Posterior cingulate gyrus (tissue), 11 donors: ENCODE measurements at regions not wholly inside any gene's neighbourhood (a gene's known extent, or its start where the extent isn't known, plus 50 kb on each side); places are given as distances from the start of the nearest gene placed in this dataset.

Experiments used
- DNase-seq, 10 donors: peaks; one replicate each; pipeline versions ENCODE4 v3.0.0 to v3.0.0-alpha.2; 2020 to 2021; ENCODE audit warnings: mixed read lengths in 3 of 10
- intact Hi-C: fragments of 100-400 bp; cut with DNase I; formaldehyde crosslinking; loops from one replicate; pipeline ENCODE4 v1.15.1; 2023

DNA sequence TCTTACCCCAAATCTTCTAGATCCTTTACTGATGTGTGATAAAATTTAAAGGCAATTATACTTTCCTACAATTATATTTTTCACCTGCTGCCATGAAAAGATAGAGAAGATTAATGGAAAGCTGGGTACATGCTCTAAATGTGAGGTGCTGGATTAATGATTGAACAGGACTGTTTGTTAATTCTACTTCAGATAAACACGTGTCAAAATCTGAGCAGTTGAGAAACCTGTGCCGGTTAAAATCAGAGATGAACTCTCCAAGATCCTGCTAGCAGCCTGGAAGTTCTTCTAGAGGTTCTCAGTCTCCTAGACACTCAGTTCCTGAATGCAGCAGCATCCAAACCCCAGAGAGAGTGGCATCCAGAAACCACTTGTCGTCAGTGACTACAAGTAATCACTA lies 69.2 kb downstream of the INHBA start:
- intact Hi-C loops, result no loop called here

GRCh38 chr7:41630741-41631140 lies 72.1 kb downstream of the INHBA start:
- intact Hi-C loops, result no loop called here
- no peak for DNase-seq

More for the DNA sequence above, 69.2 kb downstream of the INHBA start:
- DNase-seq, result no peak

DNA sequence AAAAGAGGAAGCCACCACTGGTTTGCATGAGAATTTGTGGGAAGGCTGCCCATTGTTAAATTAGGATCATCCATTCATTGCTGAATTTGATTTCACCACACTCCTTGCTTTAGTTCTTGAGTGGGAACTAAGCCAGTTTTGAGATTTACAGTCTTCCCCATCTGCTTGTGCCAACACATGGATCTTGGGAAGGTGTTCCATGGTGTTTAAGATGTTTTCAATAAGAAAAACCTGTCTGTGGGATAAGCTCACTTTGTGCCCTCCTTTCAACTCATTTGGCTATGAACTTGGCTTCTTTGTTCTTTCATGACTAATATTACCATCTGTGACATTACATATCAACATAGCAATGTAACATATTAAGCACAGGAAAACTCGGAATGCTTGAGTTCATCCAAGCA lies 73.2 kb downstream of the INHBA start:
- DNase-seq, result no peak
- intact Hi-C loops, result no loop called here

- intact Hi-C loops, result no loop called here
- DNase-seq, result no peak
Measured at GRCh38 chr7:41628901-41629300, 74.0 kb downstream of the INHBA start.

DNA sequence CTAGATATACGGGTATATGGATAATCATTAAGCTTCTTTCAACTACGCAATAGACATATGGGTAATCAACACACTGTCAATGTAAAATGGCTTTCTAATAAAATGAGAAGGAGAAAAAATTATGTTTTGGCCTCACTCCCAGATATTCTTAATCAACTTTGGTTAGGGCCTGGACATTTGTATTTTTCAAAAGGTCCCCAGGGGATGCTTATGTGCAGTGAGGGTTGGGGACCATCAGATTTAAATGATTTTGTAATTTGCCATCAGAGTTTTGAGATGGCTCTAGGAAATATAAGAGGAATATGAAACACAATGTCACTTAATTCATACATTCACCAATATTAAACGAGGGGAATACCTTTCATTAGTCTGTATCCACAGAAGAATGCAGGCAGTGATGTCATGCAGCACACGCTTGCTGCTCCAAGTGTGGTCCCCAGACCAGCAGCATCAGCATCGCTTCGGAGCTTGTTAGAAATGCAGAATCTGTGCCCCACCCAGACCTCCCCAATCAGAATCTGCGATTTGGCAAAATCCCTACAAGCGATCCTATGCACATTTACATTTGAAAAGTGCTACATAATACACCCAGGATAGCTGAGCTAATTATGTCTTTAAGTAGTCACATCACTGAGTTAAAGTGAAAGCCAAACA lies 75.1 kb downstream of the INHBA start:
- DNase-seq, result no peak
- intact Hi-C loops, result no loop called here

DNA sequence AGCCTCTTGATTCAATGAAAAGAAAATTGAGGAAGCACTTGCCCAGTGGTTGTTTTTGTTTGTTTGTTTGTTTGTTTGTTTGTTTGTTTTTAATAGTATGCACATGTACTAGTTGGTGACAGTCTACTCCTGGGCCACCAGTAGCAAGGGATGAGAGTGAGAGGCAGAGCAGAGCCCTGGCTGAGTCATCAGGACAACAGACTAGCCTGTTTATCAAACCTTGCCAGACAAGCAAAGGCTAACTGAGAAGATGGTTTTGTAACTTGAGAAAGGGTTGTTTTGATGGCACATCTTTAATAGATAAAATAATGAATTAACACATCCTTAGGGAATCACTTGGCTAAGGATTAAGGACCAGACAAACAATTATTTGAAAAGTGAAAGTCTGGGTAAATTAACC lies 78.1 kb downstream of the INHBA start:
- intact Hi-C loops, result no loop called here
- no peak for DNase-seq

DNA sequence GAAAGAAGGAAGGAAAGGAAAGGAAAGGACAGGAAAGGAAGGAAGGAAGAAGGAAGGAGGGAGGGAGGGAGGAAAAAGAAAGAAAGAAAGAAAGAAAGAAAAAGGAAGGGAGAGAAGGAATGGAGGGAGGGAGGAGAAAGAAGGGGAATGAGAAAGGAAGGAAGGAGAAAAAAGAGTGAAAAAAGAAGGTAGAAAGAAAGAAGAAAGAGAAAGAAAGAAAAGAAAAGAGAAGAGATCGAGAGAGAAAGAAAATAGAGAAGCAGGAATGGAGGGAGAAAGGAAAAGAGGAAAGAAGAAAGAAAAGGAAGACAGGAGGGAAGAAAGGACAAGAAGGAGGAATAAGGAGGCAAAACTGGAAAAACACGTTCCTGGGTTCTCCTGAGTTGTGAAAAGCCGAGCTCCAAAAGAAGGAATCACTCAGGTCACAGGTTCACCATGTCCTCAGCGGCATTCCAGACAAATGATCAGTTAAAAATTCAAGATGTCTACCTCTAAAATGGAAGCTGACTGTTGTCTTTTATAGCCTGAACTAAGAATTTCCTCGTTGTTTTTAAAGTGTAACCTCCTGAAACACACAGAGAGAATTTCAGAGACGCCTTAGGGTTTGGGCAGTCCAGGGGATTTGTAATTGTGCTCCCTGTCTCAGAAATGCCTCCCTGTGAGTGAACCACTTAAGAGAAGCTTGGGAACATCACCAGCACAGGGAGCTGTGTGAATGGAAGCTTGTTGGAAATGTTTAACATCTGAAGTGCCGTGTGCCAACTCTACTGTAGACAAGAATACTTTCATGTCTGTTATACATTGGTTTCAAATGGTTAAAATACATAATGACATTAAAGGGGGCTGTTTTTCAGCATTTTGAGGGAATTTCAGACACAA lies 80.7 kb downstream of the INHBA start:
- no peak for DNase-seq
- intact Hi-C loops, result no loop called here

DNA sequence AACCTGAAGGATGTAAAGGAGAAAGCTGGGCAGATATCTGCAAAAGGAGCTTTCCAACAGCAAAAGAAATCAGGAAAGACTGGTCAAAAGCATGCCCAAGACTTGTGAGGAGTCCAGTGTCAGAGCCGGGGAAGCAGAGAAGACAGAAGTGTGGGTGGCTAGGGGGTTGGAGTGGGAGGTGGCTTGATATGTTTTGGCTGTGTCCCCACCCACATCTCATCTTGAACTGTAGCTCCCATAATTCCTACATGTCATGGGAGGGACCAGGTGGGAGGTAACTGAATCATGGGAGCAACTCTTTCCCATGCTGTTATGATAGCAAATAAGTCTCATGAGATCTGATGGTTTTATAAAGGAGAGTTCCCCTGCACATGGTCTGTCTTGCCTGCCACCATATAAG lies 84.9 kb downstream of the INHBA start:
- intact Hi-C loops, result no loop called here
- no peak for DNase-seq

DNA sequence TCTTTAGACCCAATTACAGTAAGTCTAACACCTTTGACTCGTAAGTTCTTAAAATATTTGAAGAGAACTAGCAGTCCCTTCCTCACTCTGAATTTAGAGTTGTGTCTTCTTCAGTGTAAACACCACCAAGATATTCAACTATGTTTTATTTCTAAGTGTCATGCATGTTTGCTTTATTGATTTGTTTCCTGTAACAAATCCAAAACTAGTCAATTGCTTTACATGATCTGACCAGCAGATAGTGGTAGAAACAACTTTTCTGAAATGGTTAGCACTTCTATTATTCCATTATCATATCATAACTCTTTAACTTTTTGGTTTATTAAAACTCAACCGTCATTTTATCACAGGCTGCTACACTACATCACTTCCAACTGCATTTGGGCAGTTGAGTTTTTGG lies 90.1 kb downstream of the INHBA start:
- DNase-seq, result no peak
- intact Hi-C loops, result no loop called here

DNA sequence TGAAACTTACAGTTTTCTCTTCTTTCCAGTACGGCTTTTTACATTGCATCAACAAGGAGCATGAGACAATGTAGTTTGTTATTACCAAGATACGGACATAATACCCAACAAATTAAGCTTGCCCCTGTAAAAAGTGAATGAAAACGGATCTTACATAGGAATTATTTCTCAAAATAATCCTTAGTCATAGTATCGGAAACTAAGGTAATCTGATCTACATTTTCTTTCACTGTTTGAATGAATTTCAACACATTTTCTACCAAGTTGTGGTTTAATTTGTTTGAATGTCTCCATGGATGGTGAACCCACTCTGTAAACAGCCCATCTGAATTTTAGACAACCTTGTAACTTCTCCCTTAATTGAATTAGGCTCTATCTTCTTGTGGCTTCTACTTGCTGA lies 90.5 kb downstream of the INHBA start:
- DNase-seq, result no peak
- intact Hi-C loops, result no loop called here

- no peak for DNase-seq
- intact Hi-C loops, result no loop called here
Measured at GRCh38 chr7:41608447-41608846, 94.4 kb downstream of the INHBA start.

- no peak for DNase-seq
- intact Hi-C loops, result no loop called here
Measured at GRCh38 chr7:41603985-41604384, 98.9 kb downstream of the INHBA start.

GRCh38 chr7:41599760-41600159 lies 103.1 kb downstream of the INHBA start:
- peak in 1 of 10 donors; percentile 25 for DNase-seq
- intact Hi-C loops, result no loop called here

DNA sequence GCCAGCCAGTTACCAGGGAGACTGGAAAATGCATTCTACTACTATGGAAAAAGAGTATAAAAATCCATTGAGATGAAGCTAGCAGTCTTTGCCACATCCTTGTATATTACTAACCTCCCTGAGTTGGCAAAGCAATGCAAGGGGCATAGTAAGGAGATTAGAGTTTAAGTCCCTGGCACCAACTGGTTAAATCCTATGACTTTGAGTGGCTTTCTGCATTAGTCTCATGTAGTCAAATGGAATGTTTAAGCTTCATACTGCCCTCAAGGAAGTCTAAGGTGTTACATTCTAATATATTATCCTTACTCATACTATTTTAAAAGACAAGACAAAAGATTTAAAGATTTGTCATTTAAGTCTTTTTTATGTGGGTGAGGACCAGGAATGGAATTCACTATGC lies 110.1 kb downstream of the INHBA start:
- DNase-seq, result no peak
- intact Hi-C loops, result no loop called here

- intact Hi-C loops, result no loop called here
- DNase-seq, result no peak
Measured at GRCh38 chr7:41592236-41592635, 110.7 kb downstream of the INHBA start.

DNA sequence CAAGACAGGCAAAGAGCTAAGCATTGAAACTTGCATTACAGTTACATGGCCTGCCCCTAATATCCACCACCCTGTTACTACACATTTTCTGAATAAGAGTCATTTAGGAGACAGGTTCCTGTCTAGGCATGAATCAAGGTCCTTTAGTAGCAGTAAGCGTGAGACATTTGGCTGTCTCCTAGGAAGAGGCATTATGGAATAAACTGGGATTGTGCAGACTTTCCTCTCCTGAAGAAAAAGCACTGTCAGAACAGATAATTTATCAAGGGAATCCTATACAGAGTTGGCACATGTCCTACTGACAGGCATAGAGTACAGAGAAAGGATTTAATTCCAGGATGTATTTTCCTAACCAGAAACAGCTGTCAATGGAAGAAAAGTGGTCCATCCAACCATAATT lies 111.9 kb downstream of the INHBA start:
- intact Hi-C loops, result no loop called here
- no peak for DNase-seq

GRCh38 chr7:41588341-41588740 lies 114.5 kb downstream of the INHBA start:
- DNase-seq, result no peak
- intact Hi-C loops, result no loop called here

- DNase-seq, result no peak
- intact Hi-C loops, result no loop called here
Measured at GRCh38 chr7:41586931-41587640, 115.8 kb downstream of the INHBA start.

DNA sequence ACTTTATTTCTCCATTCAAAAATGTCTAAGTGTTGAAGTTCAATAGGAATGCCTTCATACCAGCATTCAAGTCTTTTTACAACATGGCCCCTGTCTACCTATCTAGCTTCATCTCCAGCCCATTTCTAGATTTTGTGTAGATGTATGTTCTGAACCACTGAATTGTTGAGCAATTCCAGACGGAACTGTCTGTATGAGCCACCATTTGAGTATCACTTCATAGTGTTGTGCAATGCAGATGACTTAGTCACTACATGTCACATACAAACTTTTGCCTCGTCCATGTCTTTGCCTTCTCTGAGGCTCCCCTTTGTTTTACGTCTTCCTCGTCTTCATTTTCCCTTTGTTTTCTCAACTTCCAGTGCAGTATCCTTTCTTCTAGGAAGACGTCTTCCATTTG lies 118.1 kb downstream of the INHBA start:
- DNase-seq, result no peak
- intact Hi-C loops, result no loop called here

DNA sequence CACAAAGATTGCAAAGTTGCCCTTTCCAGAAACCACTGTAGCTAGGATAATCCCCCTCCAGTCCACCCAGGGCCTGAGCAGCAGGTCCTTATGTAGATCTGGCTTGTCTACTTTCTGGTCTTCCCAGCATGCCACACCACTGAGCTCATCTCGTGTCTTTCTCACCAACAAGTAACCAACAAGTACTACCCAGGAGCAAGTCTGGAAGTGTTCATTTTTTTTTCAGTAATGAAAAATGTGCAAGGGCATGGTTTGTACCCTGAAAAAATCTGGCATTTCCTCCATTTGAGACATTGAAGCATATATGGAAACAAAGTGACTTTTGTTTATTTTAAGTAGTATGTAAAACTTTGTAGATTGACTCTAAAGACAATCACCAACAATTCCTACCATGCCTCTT lies 120.8 kb downstream of the INHBA start:
- intact Hi-C loops, result no loop called here
- DNase-seq, result no peak

DNA sequence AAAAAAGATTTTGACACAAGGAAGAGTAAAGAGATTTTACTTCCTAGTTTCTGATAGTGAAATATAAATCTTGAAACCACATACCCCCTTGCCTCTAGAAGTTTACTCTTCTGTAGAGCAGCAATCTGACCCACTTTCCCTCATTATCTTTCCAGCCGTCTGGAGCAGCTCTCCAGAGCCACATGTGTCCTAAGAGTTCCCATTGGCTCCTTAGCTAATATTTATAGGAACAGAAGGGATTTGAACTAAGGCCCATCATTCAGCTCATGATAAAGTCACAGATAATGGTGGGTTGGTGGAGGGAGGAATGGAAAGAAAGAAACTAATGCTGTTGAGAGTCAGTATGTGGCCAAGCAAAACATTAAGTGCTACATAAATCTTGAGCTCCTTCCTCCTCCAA lies 121.8 kb downstream of the INHBA start:
- intact Hi-C loops, result no loop called here
- no peak for DNase-seq
